Liver (tissue), 8 donors: ENCODE measurements at regions not wholly inside any gene's neighbourhood (a gene's known extent, or its start where the extent isn't known, plus 50 kb on each side); places are given as distances from the start of the nearest gene placed in this dataset.

ENCODE experiments used
- DNase-seq: peaks from one replicate; pipeline ENCODE4 v3.0.0-alpha.2; 2017; ENCODE audit warnings: low spot score
- H3K27ac ChIP-seq, 2 donors: one replicate each; pipeline ENCODE4 v1.7.0; 2013; ENCODE audit warnings: inconsistent platforms in 2 of 2, low read length in 2 of 2, control low read depth in 1 of 2, low read depth in 1 of 2, mild to moderate bottlenecking in 1 of 2
- H3K27me3 ChIP-seq, 4 donors: one replicate each; pipeline versions ENCODE4 v1.6.1 to v1.7.0; 2013; ENCODE audit warnings: low read length in 3 of 4, inconsistent platforms in 1 of 4, mild to moderate bottlenecking in 1 of 4, moderate library complexity in 1 of 4; ENCODE audit not compliant: control insufficient read depth in 4 of 4, insufficient read depth in 4 of 4
- H3K36me3 ChIP-seq, 4 donors: one replicate each; pipeline versions ENCODE4 v1.6.1 to v1.7.0; 2013; ENCODE audit warnings: low read length in 3 of 4, mild to moderate bottlenecking in 3 of 4, low read depth in 1 of 4, moderate library complexity in 1 of 4; ENCODE audit not compliant: control insufficient read depth in 4 of 4, insufficient read depth in 3 of 4
- H3K4me1 ChIP-seq, 4 donors: one replicate each; pipeline versions ENCODE4 v1.6.1 to v1.7.0; 2013; ENCODE audit warnings: low read length in 3 of 4, mild to moderate bottlenecking in 3 of 4, moderate library complexity in 1 of 4; ENCODE audit not compliant: control insufficient read depth in 4 of 4, insufficient read depth in 4 of 4
- H3K4me3 ChIP-seq, 3 donors: one replicate each; pipeline versions ENCODE4 v1.6.1 to v1.7.0; 2013; ENCODE audit warnings: low read length in 3 of 3, control low read depth in 1 of 3, low read depth in 1 of 3, mild to moderate bottlenecking in 1 of 3
- H3K9ac ChIP-seq, 2 donors: one replicate each; pipeline ENCODE4 v1.7.0; 2013; ENCODE audit warnings: low read length in 2 of 2, mild to moderate bottlenecking in 2 of 2, moderate library complexity in 2 of 2, control low read depth in 1 of 2, low read depth in 1 of 2
- H3K9me3 ChIP-seq, 4 donors: one replicate each; pipeline versions ENCODE4 v1.6.1 to v1.7.0; 2013; ENCODE audit warnings: low read length in 3 of 4; ENCODE audit not compliant: control insufficient read depth in 4 of 4
- CTCF ChIP-seq: fragments of 150-350 bp; IDR thresholded peaks from 2 replicates; pipeline ENCODE4 v1.5.1; 2017; ENCODE audit warnings: improper control_type of control experiment, low read depth, low read length; ENCODE audit not compliant: missing input control
- EGR1 ChIP-seq, 2 donors: IDR thresholded peaks; 2 replicates each; pipeline ENCODE4 v1.6.1; 2016 to 2018; ENCODE audit warnings: antibody characterized with exemption in 2 of 2, low read depth in 2 of 2
- FOXA1 ChIP-seq: IDR thresholded peaks from 2 replicates; pipeline ENCODE4 v1.6.1; 2016; ENCODE audit warnings: antibody characterized with exemption
- FOXA2 ChIP-seq: IDR thresholded peaks from 2 replicates; pipeline ENCODE4 v1.6.1; 2016; ENCODE audit warnings: antibody characterized with exemption
- GABPA ChIP-seq, 2 donors: IDR thresholded peaks in 1 of 2; conservative IDR thresholded peaks in 1 of 2; 2 replicates each; pipeline ENCODE4 v1.6.1; 2016; ENCODE audit warnings: antibody characterized with exemption in 2 of 2, mild to moderate bottlenecking in 1 of 2, moderate library complexity in 1 of 2
- HNF4A ChIP-seq, 2 donors: conservative IDR thresholded peaks; 2 replicates each; pipeline ENCODE4 v1.6.1; 2016; ENCODE audit warnings: antibody characterized with exemption in 2 of 2, mild to moderate bottlenecking in 2 of 2
- HNF4G ChIP-seq: IDR thresholded peaks from 2 replicates; pipeline ENCODE4 v1.6.1; 2016; ENCODE audit warnings: antibody characterized with exemption
- JUND ChIP-seq, 2 donors: IDR thresholded peaks; 2 replicates each; pipeline ENCODE4 v1.6.1; 2016; ENCODE audit warnings: antibody characterized with exemption in 2 of 2
- NR2F2 ChIP-seq: IDR thresholded peaks from 2 replicates; pipeline ENCODE4 v1.6.1; 2016; ENCODE audit warnings: antibody characterized with exemption
- RAD21 ChIP-seq, 2 donors: IDR thresholded peaks; 2 replicates each; pipeline ENCODE4 v1.6.1; 2016; ENCODE audit warnings: antibody characterized with exemption in 2 of 2, mild to moderate bottlenecking in 2 of 2
- RXRA ChIP-seq, 2 donors: IDR thresholded peaks; 2 replicates each; pipeline ENCODE4 v1.6.1; 2017 to 2018; ENCODE audit warnings: antibody characterized with exemption in 2 of 2, mild to moderate bottlenecking in 1 of 2
- SP1 ChIP-seq: IDR thresholded peaks from 2 replicates; pipeline ENCODE4 v1.6.1; 2018; ENCODE audit warnings: antibody characterized with exemption, mild to moderate bottlenecking
- TAF1 ChIP-seq: conservative IDR thresholded peaks from 2 replicates; pipeline ENCODE4 v1.6.1; 2016; ENCODE audit warnings: antibody characterized with exemption, mild to moderate bottlenecking
- YY1 ChIP-seq: IDR thresholded peaks from 2 replicates; pipeline ENCODE4 v1.6.1; 2016; ENCODE audit warnings: antibody characterized with exemption, mild to moderate bottlenecking
- ZBTB33 ChIP-seq: IDR thresholded peaks from 2 replicates; pipeline ENCODE4 v1.6.1; 2016; ENCODE audit warnings: antibody characterized with exemption
- WGBS: extraction: QIAGEN DNeasy Blood & Tissue Kit; methylation state at CpG from one replicate; pipeline ENCODE4 v1.1.7; 2013; 5-methylcytosine and 5-hydroxymethylcytosine counted together
- TF ChIP-seq, protein P1 (sequence below): IDR thresholded peaks from 2 replicates; pipeline ENCODE4 v1.6.1; 2016; ENCODE audit warnings: antibody characterized with exemption, mild to moderate bottlenecking
- TF ChIP-seq, protein P2 (sequence below): IDR thresholded peaks from 2 replicates; pipeline ENCODE4 v1.6.1; 2016; ENCODE audit warnings: antibody characterized with exemption
- donor health status: healthy.
- donor health status: healthy.
- donor health status: healthy.
- donor health status: healthy.
- donor health status: healthy.

DNA sequence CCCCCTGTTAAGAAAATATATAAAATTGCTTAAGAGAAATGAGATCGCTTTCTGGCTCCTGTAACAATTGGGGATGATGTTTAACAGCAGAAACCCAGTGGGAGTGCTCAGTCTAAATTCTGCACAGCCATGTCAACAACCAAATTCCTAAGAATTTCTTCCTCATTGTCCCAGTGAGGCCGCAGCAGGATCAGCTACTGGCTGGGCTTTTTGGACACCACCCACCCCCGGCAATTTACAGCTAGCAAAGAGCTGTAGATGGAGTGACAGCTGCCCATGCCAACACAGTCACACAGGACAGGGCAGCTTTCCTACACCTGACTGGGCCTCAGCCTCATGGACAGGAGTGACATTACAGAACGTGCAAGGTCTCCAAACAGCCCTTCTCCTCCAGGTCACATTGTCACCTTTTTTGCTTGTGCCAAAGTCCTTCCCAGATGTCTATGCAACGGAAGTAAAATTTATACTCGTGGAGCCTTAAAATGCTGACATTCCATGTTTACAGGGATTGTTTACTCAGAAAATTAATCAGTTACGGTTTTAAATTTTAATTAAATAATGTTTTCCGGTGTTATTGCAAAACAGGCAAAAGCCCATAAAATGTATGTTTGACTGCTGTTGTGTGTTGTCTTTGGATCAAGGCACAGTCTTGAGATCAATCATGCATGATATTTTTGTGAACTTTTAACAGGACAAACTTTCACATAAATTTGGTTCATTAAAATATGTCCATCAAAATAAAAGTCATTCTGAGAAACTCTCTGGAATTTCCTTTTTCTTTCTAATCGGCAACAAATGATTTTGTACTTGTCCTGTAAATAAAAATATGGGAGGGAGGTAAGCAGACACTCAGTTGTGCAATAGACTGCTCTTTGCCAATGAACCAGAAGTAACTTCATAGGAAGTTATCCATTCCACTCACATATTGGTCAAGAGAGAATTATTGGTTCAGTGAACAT, 943.2 kb downstream of the MCTP2 start:
- Histone ChIP-seq H3K9me3 (no peaks in the 10 kb centered on the region), H3K27ac (no peak overlapping the region), H3K9ac (no peak overlapping the region), H3K27me3 (peaks cover 0 to 2% (median 0%) of the 10 kb centered on the region in 4 donors), H3K36me3 (no peaks in the 10 kb centered on the region), H3K4me1 (no peaks in the 10 kb centered on the region), H3K4me3 (no peak overlapping the region)
- 41% methylated on average over 9 of the region's 9 CpGs for WGBS
- TF ChIP-seq, protein P1, sequence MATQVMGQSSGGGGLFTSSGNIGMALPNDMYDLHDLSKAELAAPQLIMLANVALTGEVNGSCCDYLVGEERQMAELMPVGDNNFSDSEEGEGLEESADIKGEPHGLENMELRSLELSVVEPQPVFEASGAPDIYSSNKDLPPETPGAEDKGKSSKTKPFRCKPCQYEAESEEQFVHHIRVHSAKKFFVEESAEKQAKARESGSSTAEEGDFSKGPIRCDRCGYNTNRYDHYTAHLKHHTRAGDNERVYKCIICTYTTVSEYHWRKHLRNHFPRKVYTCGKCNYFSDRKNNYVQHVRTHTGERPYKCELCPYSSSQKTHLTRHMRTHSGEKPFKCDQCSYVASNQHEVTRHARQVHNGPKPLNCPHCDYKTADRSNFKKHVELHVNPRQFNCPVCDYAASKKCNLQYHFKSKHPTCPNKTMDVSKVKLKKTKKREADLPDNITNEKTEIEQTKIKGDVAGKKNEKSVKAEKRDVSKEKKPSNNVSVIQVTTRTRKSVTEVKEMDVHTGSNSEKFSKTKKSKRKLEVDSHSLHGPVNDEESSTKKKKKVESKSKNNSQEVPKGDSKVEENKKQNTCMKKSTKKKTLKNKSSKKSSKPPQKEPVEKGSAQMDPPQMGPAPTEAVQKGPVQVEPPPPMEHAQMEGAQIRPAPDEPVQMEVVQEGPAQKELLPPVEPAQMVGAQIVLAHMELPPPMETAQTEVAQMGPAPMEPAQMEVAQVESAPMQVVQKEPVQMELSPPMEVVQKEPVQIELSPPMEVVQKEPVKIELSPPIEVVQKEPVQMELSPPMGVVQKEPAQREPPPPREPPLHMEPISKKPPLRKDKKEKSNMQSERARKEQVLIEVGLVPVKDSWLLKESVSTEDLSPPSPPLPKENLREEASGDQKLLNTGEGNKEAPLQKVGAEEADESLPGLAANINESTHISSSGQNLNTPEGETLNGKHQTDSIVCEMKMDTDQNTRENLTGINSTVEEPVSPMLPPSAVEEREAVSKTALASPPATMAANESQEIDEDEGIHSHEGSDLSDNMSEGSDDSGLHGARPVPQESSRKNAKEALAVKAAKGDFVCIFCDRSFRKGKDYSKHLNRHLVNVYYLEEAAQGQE = no peak
- TF ChIP-seq SP1 (no peak), FOXA1 (no peak), ZBTB33 (no peak), TAF1 (no peak), GABPA (IDR thresholded peaks at IDR 0.05 in 1 of 2, conservative IDR thresholded peaks at IDR 0.05 in 1 of 2) (no peak), FOXA2 (no peak), HNF4G (no peak), RAD21 (IDR thresholded peaks at IDR 0.05) (no peak), YY1 (no peak), CTCF (no peak)
- no peak for DNase-seq

- Histone ChIP-seq H3K27me3 (no peaks in the 10 kb centered on the region), H3K27ac (no peak overlapping the region), H3K4me3 (no peak overlapping the region), H3K36me3 (no peaks in the 10 kb centered on the region), H3K9ac (no peak overlapping the region), H3K9me3 (peaks cover 0 to 6% (median 0%) of the 10 kb centered on the region in 4 donors), H3K4me1 (no peaks in the 10 kb centered on the region)
- 73% methylated on average over 3 of the region's 3 CpGs for WGBS
- no peak for DNase-seq
- TF ChIP-seq TAF1 = no peak
- TF ChIP-seq RAD21 (IDR thresholded peaks at IDR 0.05) = no peak
- no peak for TF ChIP-seq EGR1 (IDR thresholded peaks at IDR 0.05; ENCODE audit: low read depth in 2 of 2)
- no peak for TF ChIP-seq HNF4A (conservative IDR thresholded peaks at IDR 0.05)
- TF ChIP-seq GABPA (IDR thresholded peaks at IDR 0.05 in 1 of 2, conservative IDR thresholded peaks at IDR 0.05 in 1 of 2) = no peak
- TF ChIP-seq, protein P2, sequence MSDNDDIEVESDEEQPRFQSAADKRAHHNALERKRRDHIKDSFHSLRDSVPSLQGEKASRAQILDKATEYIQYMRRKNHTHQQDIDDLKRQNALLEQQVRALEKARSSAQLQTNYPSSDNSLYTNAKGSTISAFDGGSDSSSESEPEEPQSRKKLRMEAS = no peak
- TF ChIP-seq NR2F2 = no peak
- no peak for TF ChIP-seq FOXA2
- TF ChIP-seq, protein P1 = no peak
- TF ChIP-seq JUND (IDR thresholded peaks at IDR 0.05) = no peak
- no peak for TF ChIP-seq RXRA (IDR thresholded peaks at IDR 0.05)
These were observed 944.7 kb downstream of the MCTP2 start for GRCh38 chr15:95175914-95176658.
